Endothelial cell of umbilical vein (primary cell): ENCODE measurements at regions not wholly inside any gene's neighbourhood (a gene's known extent, or its start where the extent isn't known, plus 50 kb on each side); places are given as distances from the start of the nearest gene placed in this dataset.

Experiments used
- BruUV-seq: library from RNA; stranded (reverse); fragments of 400-500 nt; replicated peaks from 2 replicates; lab custom pipeline; 2021; lab: Mats Ljungman, UMichigan
- CTCF ChIA-PET: fragments of 300-600, 350-600 bp; sonication (Branson Sonifier 250); formaldehyde crosslinking; loops from one replicate; lab custom pipeline; 2021; ENCODE audit warnings: antibody characterized with exemption, inconsistent platforms; lab: Charles Lee
- POLR2A ChIA-PET: fragments of 300-600, 350-600 bp; sonication (Branson Sonifier 250); formaldehyde crosslinking; loops from one replicate; lab custom pipeline; 2021; ENCODE audit warnings: antibody characterized with exemption, inconsistent platforms; lab: Charles Lee
- DNase-seq: peaks from one replicate; pipeline ENCODE4 v3.0.0-alpha.2; 2011; ENCODE audit warnings: low read depth, low spot score
- FAIRE-seq: peaks from 2 replicates; lab custom pipeline; 2011; peaks lifted over from hg19 to GRCh38; lab: Jason Lieb, UNC
- H2AFZ ChIP-seq: 2 replicates; pipeline ENCODE4 v1.6.0; 2012; ENCODE audit warnings: low read depth, low read length, control low read depth, inconsistent platforms
- H3K27ac ChIP-seq: 2 replicates; pipeline ENCODE4 v1.5.1; 2011; ENCODE audit warnings: low read depth, mild to moderate bottlenecking, control low read depth, low read length, moderate library complexity; ENCODE audit not compliant: insufficient read depth
- H3K27me3 ChIP-seq, 2 experiments: 2 replicates each; pipeline versions ENCODE4 v1.6.0 to v1.6.1; 2011; ENCODE audit warnings: low read length in 2 of 2, mixed read lengths in 1 of 2; ENCODE audit not compliant: control insufficient read depth in 2 of 2, insufficient read depth in 2 of 2
- H3K36me3 ChIP-seq, 2 experiments: 2 replicates in 1 of 2; 3 replicates in 1 of 2; pipeline ENCODE4 v1.5.1; 2011; ENCODE audit warnings: low read length in 2 of 2, mild to moderate bottlenecking in 1 of 2, moderate library complexity in 1 of 2; ENCODE audit not compliant: control insufficient read depth in 2 of 2, insufficient read depth in 2 of 2; ENCODE audit errors: extremely low read depth in 1 of 2
- H3K4me1 ChIP-seq: 3 replicates; pipeline ENCODE4 v1.5.1; 2011; ENCODE audit warnings: mild to moderate bottlenecking, low read length; ENCODE audit not compliant: control insufficient read depth, insufficient read depth; ENCODE audit errors: extremely low read depth
- H3K4me2 ChIP-seq: 2 replicates; pipeline ENCODE4 v1.6.1; 2011; ENCODE audit warnings: low read length, control low read depth, mixed read lengths; ENCODE audit not compliant: insufficient read depth
- H3K4me3 ChIP-seq, 3 experiments: fragments of 200-600 bp in 1 of 3; sonication (generic), shearing (Covaris generic) in 1 of 3; replicated peaks in 1 of 3; 2 replicates each; pipeline ENCODE4 v1.5.1; 2011 to 2016; ENCODE audit warnings: control low read depth in 3 of 3, low read length in 3 of 3, mild to moderate bottlenecking in 2 of 3, inconsistent platforms in 1 of 3, low read depth in 1 of 3, moderate library complexity in 1 of 3; ENCODE audit not compliant: insufficient read depth in 1 of 3
- H3K79me2 ChIP-seq: 2 replicates; pipeline ENCODE4 v1.6.0; 2012; ENCODE audit warnings: low read length, inconsistent platforms; ENCODE audit not compliant: control insufficient read depth, insufficient read depth
- H3K9ac ChIP-seq: replicated peaks from 2 replicates; pipeline ENCODE3; 2011; ENCODE audit warnings: low read length, control low read depth; ENCODE audit not compliant: insufficient read depth; ENCODE audit errors: extremely low read depth
- H3K9me1 ChIP-seq: replicated peaks from 3 replicates; pipeline ENCODE4 v1.6.0; 2011; ENCODE audit warnings: mild to moderate bottlenecking, low read length; ENCODE audit not compliant: control insufficient read depth, insufficient read depth; ENCODE audit errors: extremely low read depth
- H3K9me3 ChIP-seq: replicated peaks from 2 replicates; pipeline ENCODE4 v1.5.1; 2012; ENCODE audit warnings: low read length, inconsistent platforms; ENCODE audit not compliant: control insufficient read depth, insufficient read depth
- H4K20me1 ChIP-seq: replicated peaks from 2 replicates; pipeline ENCODE3; 2011; ENCODE audit warnings: mild to moderate bottlenecking, low read length; ENCODE audit not compliant: control insufficient read depth, insufficient read depth; ENCODE audit errors: extremely low read depth
- CTCF ChIP-seq, 2 donors: IDR thresholded peaks; 1 replicate in 1 of 2; 2 replicates in 1 of 2; pipeline ENCODE4 v1.5.1; 2011; ENCODE audit warnings: low read length in 2 of 2, mild to moderate bottlenecking in 2 of 2, moderate library complexity in 2 of 2, control low read depth in 1 of 2, inconsistent platforms in 1 of 2, low read depth in 1 of 2; ENCODE audit not compliant: insufficient read depth in 1 of 2; ENCODE audit errors: extremely low read depth in 1 of 2
- EZH2 ChIP-seq: IDR thresholded peaks from 2 replicates; pipeline ENCODE4 v1.6.1; 2012; ENCODE audit warnings: borderline replicate concordance, low read depth, mild to moderate bottlenecking, moderate library complexity, low read length, inconsistent platforms; ENCODE audit not compliant: severe bottlenecking
- FOS ChIP-seq: IDR thresholded peaks from 2 replicates; pipeline ENCODE4 v1.6.1; 2011; ENCODE audit warnings: mild to moderate bottlenecking, low read length, moderate library complexity, borderline replicate concordance; ENCODE audit not compliant: insufficient read depth
- GATA2 ChIP-seq: IDR thresholded peaks from 2 replicates; pipeline ENCODE4 v1.7.0; 2011; ENCODE audit warnings: low read depth, mild to moderate bottlenecking, moderate library complexity, mixed read lengths, low read length; ENCODE audit not compliant: insufficient read length, insufficient read depth
- JUN ChIP-seq: IDR thresholded peaks from 2 replicates; pipeline ENCODE4 v1.6.1; 2011; ENCODE audit warnings: borderline replicate concordance, low read depth; ENCODE audit not compliant: insufficient read length, insufficient read depth
- MYC ChIP-seq: IDR thresholded peaks from one replicate; pipeline ENCODE4 v1.6.1; 2011; ENCODE audit warnings: mild to moderate bottlenecking, low read depth, low read length
- POLR2A ChIP-seq: IDR thresholded peaks from 2 replicates; pipeline ENCODE4 v1.6.1; 2012; ENCODE audit warnings: low read depth, mild to moderate bottlenecking, control low read depth, low read length
- POLR2AphosphoS5 ChIP-seq: IDR thresholded peaks from 2 replicates; pipeline ENCODE4 v1.6.1; 2012; ENCODE audit warnings: low read depth, mild to moderate bottlenecking, control low read depth, low read length, moderate library complexity; ENCODE audit not compliant: insufficient read depth
- dilution Hi-C: fragments of 300-500 bp; cut with MboI; formaldehyde crosslinking; loops from one replicate; pipeline ENCODE4 v1.15.0; 2019; ENCODE audit warnings: low sequenced_read_pairs; ENCODE audit not compliant: extremely low pct_ligation_motif_present
- intact Hi-C: fragments of 100-400 bp; cut with micrococcal nuclease; formaldehyde crosslinking; loops from one replicate; pipeline ENCODE4 v1.10.0; 2022
- TF ChIP-seq, protein P1 (sequence below): IDR thresholded peaks from 2 replicates; pipeline ENCODE4 v1.6.1; 2011; ENCODE audit not compliant: insufficient read depth, insufficient read length

GRCh38 chr18:70688286-70688685 lies 399.4 kb downstream of the SOCS6 start:
- no TSS peak for BruUV-seq
- Histone ChIP-seq H3K4me3 (no peak overlapping the region), H3K27me3 (no peaks in the 10 kb centered on the region), H3K36me3 (no peaks in the 10 kb centered on the region), H4K20me1 (no peaks in the 10 kb centered on the region), H3K4me2 (no peak overlapping the region), H3K9me3 (peaks cover 2% of the 10 kb centered on the region), H3K4me1 (no peaks in the 10 kb centered on the region), H3K79me2 (no peaks in the 10 kb centered on the region), H2AFZ (no peak overlapping the region), H3K27ac (no peak overlapping the region), H3K9me1 (no peaks in the 10 kb centered on the region), H3K9ac (no peak overlapping the region)
- DNase-seq (no peak), FAIRE-seq (no peak)
- TF ChIP-seq GATA2: no peak
- TF ChIP-seq CTCF (IDR thresholded peaks at IDR 0.05; ENCODE audit: extremely low read depth in 1 of 2, insufficient read depth in 1 of 2, low read depth in 1 of 2, low read length in 2 of 2): no peak
- TF ChIP-seq, protein P1, sequence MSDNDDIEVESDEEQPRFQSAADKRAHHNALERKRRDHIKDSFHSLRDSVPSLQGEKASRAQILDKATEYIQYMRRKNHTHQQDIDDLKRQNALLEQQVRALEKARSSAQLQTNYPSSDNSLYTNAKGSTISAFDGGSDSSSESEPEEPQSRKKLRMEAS: no peak
- no peak for TF ChIP-seq MYC
- TF ChIP-seq FOS: no peak
- TF ChIP-seq EZH2: no peak
- TF ChIP-seq POLR2A: no peak
- no peak for TF ChIP-seq JUN
- no peak for TF ChIP-seq POLR2AphosphoS5
- CTCF ChIA-PET: no interaction called here
- intact Hi-C loops (no loop called here), dilution Hi-C loops (no loop called here)
- POLR2A ChIA-PET: no interaction called here
